OCI-LY7 (cell line): ENCODE measurements at regions not wholly inside any gene's neighbourhood (a gene's known extent, or its start where the extent isn't known, plus 50 kb on each side); places are given as distances from the start of the nearest gene placed in this dataset.

Source experiments
- BruUV-seq: library from RNA; stranded (reverse); fragments of 400-500 nt; replicated peaks from 2 replicates; lab custom pipeline; 2021; lab: Mats Ljungman, UMichigan
- CTCF ChIA-PET: fragments of 300-600 bp; sonication (Branson Sonifier 250); formaldehyde crosslinking; loops from one replicate; lab custom pipeline; 2022; ENCODE audit warnings: antibody characterized with exemption; ENCODE audit not compliant: unreplicated experiment; lab: Charles Lee
- POLR2A ChIA-PET: fragments of 300-600 bp; sonication (Branson Sonifier 250); formaldehyde crosslinking; loops from one replicate; lab custom pipeline; 2022; ENCODE audit warnings: antibody characterized with exemption; lab: Charles Lee
- DNase-seq: peaks from one replicate; pipeline ENCODE4 v3.0.0-alpha.2; 2015; ENCODE audit warnings: low spot score
- H2AFZ ChIP-seq: fragments of 200-600 bp; sonication (generic), shearing (Covaris generic); 2 replicates; pipeline ENCODE4 v1.6.1; 2014; ENCODE audit warnings: mild to moderate bottlenecking, antibody characterized with exemption, low read length, moderate library complexity
- H3K27ac ChIP-seq: fragments of 200-600 bp; sonication (generic); 2 replicates; pipeline ENCODE4 v1.5.1; 2014; ENCODE audit warnings: mixed run types, low read depth, mild to moderate bottlenecking, moderate library complexity, low read length, inconsistent platforms; ENCODE audit not compliant: poor library complexity, severe bottlenecking
- H3K36me3 ChIP-seq: fragments of 200-600 bp; sonication (generic); 2 replicates; pipeline ENCODE4 v1.6.1; 2014; ENCODE audit warnings: mild to moderate bottlenecking, antibody characterized with exemption, low read length, moderate library complexity, mixed read lengths; ENCODE audit not compliant: insufficient read depth
- H3K4me1 ChIP-seq: fragments of 200-600 bp; sonication (generic); 2 replicates; pipeline ENCODE4 v1.5.1; 2014; ENCODE audit warnings: mild to moderate bottlenecking, low read length; ENCODE audit not compliant: insufficient read depth, poor library complexity, severe bottlenecking
- H3K4me2 ChIP-seq: fragments of 200-600 bp; sonication (generic); 2 replicates; pipeline ENCODE4 v1.6.1; 2014; ENCODE audit warnings: mild to moderate bottlenecking, low read length
- H3K4me3 ChIP-seq: fragments of 200-600 bp; sonication (generic); 2 replicates; pipeline ENCODE4 v1.5.1; 2014; ENCODE audit warnings: mild to moderate bottlenecking, low read depth, low read length; ENCODE audit not compliant: poor library complexity, severe bottlenecking
- H3K79me2 ChIP-seq: fragments of 200-600 bp; sonication (generic); 2 replicates; pipeline ENCODE4 v1.6.1; 2016; ENCODE audit warnings: low read depth, mild to moderate bottlenecking, low read length, moderate library complexity, mixed read lengths; ENCODE audit not compliant: insufficient read depth
- H3K9me2 ChIP-seq: fragments of 200-600 bp; sonication (generic); 2 replicates; pipeline ENCODE4 v1.6.1; 2016; ENCODE audit warnings: mild to moderate bottlenecking, low read length, mixed read lengths; ENCODE audit not compliant: insufficient read depth
- H3K9me3 ChIP-seq: fragments of 200-600 bp; sonication (generic); 2 replicates; pipeline ENCODE4 v1.6.1; 2014; ENCODE audit warnings: mild to moderate bottlenecking, mixed run types, low read length, mixed read lengths
- H4K20me1 ChIP-seq: fragments of 200-600 bp; sonication (generic); 2 replicates; pipeline ENCODE4 v1.6.1; 2014; ENCODE audit warnings: mild to moderate bottlenecking, antibody characterized with exemption, low read length, moderate library complexity, mixed read lengths; ENCODE audit not compliant: insufficient read depth
- EZH2phosphoT487 ChIP-seq: fragments of 200-600 bp; sonication (generic); IDR thresholded peaks from 2 replicates; pipeline ENCODE4 v1.6.1; 2018; ENCODE audit warnings: low read depth, borderline replicate concordance, mild to moderate bottlenecking, mixed run types, antibody characterized with exemption, low read length, moderate library complexity, mixed read lengths
- intact Hi-C: fragments of 100-400 bp; cut with micrococcal nuclease; formaldehyde crosslinking; loops from one replicate; pipeline ENCODE4 v1.10.0; 2022; ENCODE audit not compliant: unreplicated experiment
- TF ChIP-seq, protein P1 (sequence below): fragments of 200-600 bp; sonication (generic); conservative IDR thresholded peaks from 2 replicates; pipeline ENCODE4 v1.5.1; 2014; ENCODE audit warnings: mild to moderate bottlenecking, antibody characterized with exemption, low read length, moderate library complexity, mixed read lengths

DNA sequence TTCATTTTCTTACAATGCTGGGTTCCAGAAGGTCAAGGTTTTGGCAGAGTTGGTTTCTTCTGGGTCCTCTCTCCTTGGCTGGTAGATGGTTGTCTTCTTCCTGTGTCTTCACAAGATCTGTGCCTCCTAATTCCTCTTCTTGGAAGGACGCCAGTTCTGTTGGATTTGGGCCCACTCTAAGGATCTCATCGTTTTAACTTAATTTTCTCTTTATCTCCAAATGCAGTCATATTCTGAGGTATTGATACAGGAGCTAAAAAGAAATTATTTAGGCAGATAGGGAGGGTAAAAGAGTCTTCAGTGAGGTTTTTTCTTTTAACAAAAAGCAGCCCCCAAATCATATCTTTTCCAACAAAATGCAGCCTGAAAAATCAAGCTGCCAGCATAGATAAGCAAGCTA is 998.4 kb downstream of the SOCS6 start:
- H4K20me1 ChIP-seq: no peaks in the 10 kb centered on the region
- ChIA-PET POLR2A (no interaction called here), CTCF (no interaction called here)
- H3K9me3 ChIP-seq: no peaks in the 10 kb centered on the region
- H3K79me2 ChIP-seq: no peaks in the 10 kb centered on the region
- H3K27ac ChIP-seq: no peak overlapping the region
- no peaks in the 10 kb centered on the region for H3K9me2 ChIP-seq
- intact Hi-C loops: no loop called here
- TF ChIP-seq EZH2phosphoT487: no peak
- TF ChIP-seq, protein P1, sequence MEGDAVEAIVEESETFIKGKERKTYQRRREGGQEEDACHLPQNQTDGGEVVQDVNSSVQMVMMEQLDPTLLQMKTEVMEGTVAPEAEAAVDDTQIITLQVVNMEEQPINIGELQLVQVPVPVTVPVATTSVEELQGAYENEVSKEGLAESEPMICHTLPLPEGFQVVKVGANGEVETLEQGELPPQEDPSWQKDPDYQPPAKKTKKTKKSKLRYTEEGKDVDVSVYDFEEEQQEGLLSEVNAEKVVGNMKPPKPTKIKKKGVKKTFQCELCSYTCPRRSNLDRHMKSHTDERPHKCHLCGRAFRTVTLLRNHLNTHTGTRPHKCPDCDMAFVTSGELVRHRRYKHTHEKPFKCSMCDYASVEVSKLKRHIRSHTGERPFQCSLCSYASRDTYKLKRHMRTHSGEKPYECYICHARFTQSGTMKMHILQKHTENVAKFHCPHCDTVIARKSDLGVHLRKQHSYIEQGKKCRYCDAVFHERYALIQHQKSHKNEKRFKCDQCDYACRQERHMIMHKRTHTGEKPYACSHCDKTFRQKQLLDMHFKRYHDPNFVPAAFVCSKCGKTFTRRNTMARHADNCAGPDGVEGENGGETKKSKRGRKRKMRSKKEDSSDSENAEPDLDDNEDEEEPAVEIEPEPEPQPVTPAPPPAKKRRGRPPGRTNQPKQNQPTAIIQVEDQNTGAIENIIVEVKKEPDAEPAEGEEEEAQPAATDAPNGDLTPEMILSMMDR: no peak
- BruUV-seq: no TSS peak
- DNase-seq: no peak
- no peak overlapping the region for H2AFZ ChIP-seq
- no peaks in the 10 kb centered on the region for H3K36me3 ChIP-seq
- H3K4me1 ChIP-seq: no peaks in the 10 kb centered on the region
- no peak overlapping the region for H3K4me2 ChIP-seq
- H3K4me3 ChIP-seq: no peak overlapping the region

DNA sequence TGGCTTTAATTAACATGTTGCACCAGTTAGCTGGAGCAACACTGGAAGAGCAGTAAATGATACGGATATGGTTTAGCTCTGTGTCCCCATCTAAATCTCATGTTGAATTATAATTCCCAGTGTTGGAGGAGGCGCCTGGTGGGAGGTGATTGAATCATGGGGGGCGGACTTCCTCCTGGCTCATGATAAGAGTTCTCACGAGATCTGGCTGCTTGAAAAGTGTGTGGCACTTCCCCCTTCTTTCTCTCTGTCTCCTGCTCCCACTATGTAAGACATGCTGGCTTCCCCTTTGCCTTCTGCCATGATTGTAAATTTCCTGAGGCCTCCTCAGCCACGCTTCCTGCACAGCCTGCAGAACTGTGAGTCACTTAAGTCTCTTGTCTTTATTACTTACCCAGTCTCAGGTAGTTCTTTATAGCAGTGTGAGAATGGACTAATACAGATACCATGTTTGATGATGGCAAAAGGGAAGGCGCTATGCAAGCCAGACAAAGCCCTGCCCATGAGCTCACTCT is 963.6 kb downstream of the SOCS6 start:
- CTCF ChIA-PET: no interaction called here
- DNase-seq: no peak
- H3K9me2 ChIP-seq: no peaks in the 10 kb centered on the region
- TF ChIP-seq EZH2phosphoT487: no peak
- TF ChIP-seq, protein P1: no peak
- no peaks in the 10 kb centered on the region for H4K20me1 ChIP-seq
- H3K4me1 ChIP-seq: no peaks in the 10 kb centered on the region
- no TSS peak for BruUV-seq
- POLR2A ChIA-PET: no interaction called here
- H2AFZ ChIP-seq: no peak overlapping the region
- H3K79me2 ChIP-seq: no peaks in the 10 kb centered on the region
- H3K36me3 ChIP-seq: no peaks in the 10 kb centered on the region
- no peak overlapping the region for H3K4me2 ChIP-seq
- no peak overlapping the region for H3K27ac ChIP-seq
- intact Hi-C loops: no loop called here
- no peaks in the 10 kb centered on the region for H3K9me3 ChIP-seq
- H3K4me3 ChIP-seq: no peak overlapping the region

DNA sequence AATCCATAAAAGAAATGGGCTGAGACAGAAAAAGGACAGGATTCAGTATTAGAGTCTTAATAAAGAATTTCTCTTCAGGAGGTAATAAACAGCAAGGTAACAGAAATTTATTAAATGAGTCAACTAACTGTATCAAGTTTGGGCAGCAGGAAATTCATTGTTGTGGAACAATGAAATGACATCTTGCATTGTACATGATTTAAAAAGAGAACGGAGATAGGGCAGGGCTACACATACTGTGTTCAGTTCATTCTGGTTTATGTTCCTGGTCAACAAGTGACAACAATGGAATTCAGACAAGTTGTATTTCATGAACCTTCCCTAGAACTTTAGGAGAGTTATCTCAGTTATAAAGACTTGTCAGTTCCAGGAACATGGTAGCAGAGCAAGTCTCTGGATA is 961.3 kb downstream of the SOCS6 start:
- Histone ChIP-seq H4K20me1 (no peaks in the 10 kb centered on the region), H3K9me3 (no peaks in the 10 kb centered on the region), H3K36me3 (no peaks in the 10 kb centered on the region), H3K9me2 (no peaks in the 10 kb centered on the region), H3K4me3 (no peak overlapping the region), H3K79me2 (no peaks in the 10 kb centered on the region), H3K4me2 (no peak overlapping the region), H2AFZ (no peak overlapping the region), H3K4me1 (no peaks in the 10 kb centered on the region), H3K27ac (no peak overlapping the region)
- ChIA-PET POLR2A (no interaction called here), CTCF (no interaction called here)
- no TSS peak for BruUV-seq
- intact Hi-C loops: no loop called here
- TF ChIP-seq, protein P1: no peak
- TF ChIP-seq EZH2phosphoT487: no peak
- no peak for DNase-seq
